ENCODE measurements at regions not wholly inside any gene's neighbourhood (a gene's known extent, or its start where the extent isn't known, plus 50 kb on each side); places are given as distances from the start of the nearest gene placed in this dataset.

DNA sequence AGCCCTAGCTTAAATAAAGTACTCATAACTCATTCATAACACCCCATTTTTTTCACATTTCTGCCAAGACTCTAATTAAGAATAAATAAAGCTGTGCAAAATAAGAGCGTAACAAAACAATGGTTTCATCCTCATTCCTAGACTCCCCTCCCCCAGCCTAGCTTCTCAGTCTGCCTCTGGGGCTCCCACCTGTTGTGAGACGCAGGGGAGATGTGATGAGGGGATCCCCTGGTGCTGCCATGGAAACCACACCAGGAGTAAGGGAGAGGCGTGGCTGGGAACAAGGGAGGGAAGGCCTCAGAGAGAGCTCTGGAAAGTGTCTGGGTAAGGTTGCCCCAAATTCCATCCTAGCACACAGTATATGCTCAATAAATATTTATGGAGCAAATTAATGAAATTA, 93.3 kb upstream of the USP29 start:
- TF ChIP-seq EP300 (IDR thresholded peaks at IDR 0.05) = no peak
- TF ChIP-seq, protein P1, sequence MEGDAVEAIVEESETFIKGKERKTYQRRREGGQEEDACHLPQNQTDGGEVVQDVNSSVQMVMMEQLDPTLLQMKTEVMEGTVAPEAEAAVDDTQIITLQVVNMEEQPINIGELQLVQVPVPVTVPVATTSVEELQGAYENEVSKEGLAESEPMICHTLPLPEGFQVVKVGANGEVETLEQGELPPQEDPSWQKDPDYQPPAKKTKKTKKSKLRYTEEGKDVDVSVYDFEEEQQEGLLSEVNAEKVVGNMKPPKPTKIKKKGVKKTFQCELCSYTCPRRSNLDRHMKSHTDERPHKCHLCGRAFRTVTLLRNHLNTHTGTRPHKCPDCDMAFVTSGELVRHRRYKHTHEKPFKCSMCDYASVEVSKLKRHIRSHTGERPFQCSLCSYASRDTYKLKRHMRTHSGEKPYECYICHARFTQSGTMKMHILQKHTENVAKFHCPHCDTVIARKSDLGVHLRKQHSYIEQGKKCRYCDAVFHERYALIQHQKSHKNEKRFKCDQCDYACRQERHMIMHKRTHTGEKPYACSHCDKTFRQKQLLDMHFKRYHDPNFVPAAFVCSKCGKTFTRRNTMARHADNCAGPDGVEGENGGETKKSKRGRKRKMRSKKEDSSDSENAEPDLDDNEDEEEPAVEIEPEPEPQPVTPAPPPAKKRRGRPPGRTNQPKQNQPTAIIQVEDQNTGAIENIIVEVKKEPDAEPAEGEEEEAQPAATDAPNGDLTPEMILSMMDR (IDR thresholded peaks at IDR 0.05) = no peak
- no peak for TF ChIP-seq POLR2A (IDR thresholded peaks at IDR 0.05)

Measured in tibial nerve (tissue), 4 donors.